ENCODE measurements at regions not wholly inside any gene's neighbourhood (a gene's known extent, or its start where the extent isn't known, plus 50 kb on each side); places are given as distances from the start of the nearest gene placed in this dataset.

DNA sequence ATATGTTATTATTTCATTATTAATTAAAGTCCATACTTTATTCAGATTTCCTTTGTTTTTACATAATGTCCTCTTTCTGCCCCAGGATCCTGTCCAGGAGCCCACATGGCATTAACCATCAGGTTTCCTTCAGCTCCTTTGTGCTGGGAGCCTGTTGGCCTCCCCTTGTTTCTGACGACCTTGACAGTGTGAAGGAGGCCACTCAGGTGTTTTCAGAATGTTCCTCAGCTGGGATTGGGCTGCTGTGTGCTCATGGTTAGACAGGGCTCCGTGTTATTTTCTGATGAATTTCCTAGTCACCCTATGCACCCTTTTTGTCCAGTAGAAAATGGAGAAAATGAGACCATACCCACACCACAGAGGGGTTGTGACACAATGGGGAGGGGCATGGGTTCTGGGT lies 281.0 kb upstream of the FOXF1 start:
- no peak for TF ChIP-seq POLR2A (IDR thresholded peaks at IDR 0.05)
- TF ChIP-seq, protein P1, sequence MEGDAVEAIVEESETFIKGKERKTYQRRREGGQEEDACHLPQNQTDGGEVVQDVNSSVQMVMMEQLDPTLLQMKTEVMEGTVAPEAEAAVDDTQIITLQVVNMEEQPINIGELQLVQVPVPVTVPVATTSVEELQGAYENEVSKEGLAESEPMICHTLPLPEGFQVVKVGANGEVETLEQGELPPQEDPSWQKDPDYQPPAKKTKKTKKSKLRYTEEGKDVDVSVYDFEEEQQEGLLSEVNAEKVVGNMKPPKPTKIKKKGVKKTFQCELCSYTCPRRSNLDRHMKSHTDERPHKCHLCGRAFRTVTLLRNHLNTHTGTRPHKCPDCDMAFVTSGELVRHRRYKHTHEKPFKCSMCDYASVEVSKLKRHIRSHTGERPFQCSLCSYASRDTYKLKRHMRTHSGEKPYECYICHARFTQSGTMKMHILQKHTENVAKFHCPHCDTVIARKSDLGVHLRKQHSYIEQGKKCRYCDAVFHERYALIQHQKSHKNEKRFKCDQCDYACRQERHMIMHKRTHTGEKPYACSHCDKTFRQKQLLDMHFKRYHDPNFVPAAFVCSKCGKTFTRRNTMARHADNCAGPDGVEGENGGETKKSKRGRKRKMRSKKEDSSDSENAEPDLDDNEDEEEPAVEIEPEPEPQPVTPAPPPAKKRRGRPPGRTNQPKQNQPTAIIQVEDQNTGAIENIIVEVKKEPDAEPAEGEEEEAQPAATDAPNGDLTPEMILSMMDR (IDR thresholded peaks at IDR 0.05): no peak
- TF ChIP-seq POLR2AphosphoS5 (IDR thresholded peaks at IDR 0.05): no peak
- TF ChIP-seq EP300 (IDR thresholded peaks at IDR 0.05): no peak
